Stimulated activated CD4-positive, alpha-beta T cell treated with anti-CD3 and anti-CD28 coated beads, Interleukin-12 subunit alpha, Interleukin-12 subunit beta, amount 100 ng/mL, for 48 hours (primary cell): ENCODE measurements at regions not wholly inside any gene's neighbourhood (a gene's known extent, or its start where the extent isn't known, plus 50 kb on each side); places are given as distances from the start of the nearest gene placed in this dataset.

Experiments used
- DNase-seq, 3 donors: peaks; one replicate each; pipeline ENCODE4 v3.0.0-alpha.2; 2020; ENCODE audit warnings: low read depth in 2 of 3, low spot score in 1 of 3

- no peak for DNase-seq
Observed at GRCh38 chr11:122348659-122349409, 232.8 kb upstream of the BLID start.

- no peak for DNase-seq
Observed at GRCh38 chr11:122346006-122346405, 230.0 kb upstream of the BLID start.

- no peak for DNase-seq
Observed at GRCh38 chr11:122345586-122345985, 229.6 kb upstream of the BLID start.

GRCh38 chr11:122344215-122344614, 228.2 kb upstream of the BLID start:
- DNase-seq, result no peak

- no peak for DNase-seq
Observed at GRCh38 chr11:122343210-122343609, 227.2 kb upstream of the BLID start.

- DNase-seq, result no peak
Observed at GRCh38 chr11:122342089-122342744, 226.2 kb upstream of the BLID start.

- DNase-seq, result no peak
Observed at GRCh38 chr11:122341477-122341876, 225.5 kb upstream of the BLID start.

GRCh38 chr11:122340607-122341290, 224.7 kb upstream of the BLID start:
- no peak for DNase-seq

- DNase-seq, result no peak
Observed at GRCh38 chr11:122339436-122340060, 223.5 kb upstream of the BLID start.

GRCh38 chr11:122337704-122338103, 221.7 kb upstream of the BLID start:
- DNase-seq, result no peak

GRCh38 chr11:122337241-122337640, 221.2 kb upstream of the BLID start:
- no peak for DNase-seq

GRCh38 chr11:122336706-122337105, 220.7 kb upstream of the BLID start:
- no peak for DNase-seq

- no peak for DNase-seq
Observed at GRCh38 chr11:122334546-122335339, 218.7 kb upstream of the BLID start.

GRCh38 chr11:122333467-122333866, 217.5 kb upstream of the BLID start:
- DNase-seq, result no peak

- DNase-seq, result no peak
Observed at GRCh38 chr11:122331079-122331478, 215.1 kb upstream of the BLID start.

GRCh38 chr11:122330279-122330965, 214.4 kb upstream of the BLID start:
- no peak for DNase-seq

- no peak for DNase-seq
Observed at GRCh38 chr11:122327528-122327927, 211.5 kb upstream of the BLID start.

- DNase-seq, result no peak
Observed at GRCh38 chr11:122323754-122324421, 207.9 kb upstream of the BLID start.

GRCh38 chr11:122322329-122322728, 206.3 kb upstream of the BLID start:
- no peak for DNase-seq

- no peak for DNase-seq
Observed at GRCh38 chr11:122320671-122321070, 204.7 kb upstream of the BLID start.
